ENCODE measurements at regions not wholly inside any gene's neighbourhood (a gene's known extent, or its start where the extent isn't known, plus 50 kb on each side); places are given as distances from the start of the nearest gene placed in this dataset.

GRCh38 chr18:22844628-22845027 is 88.5 kb upstream of the RBBP8 start:
- no peak for TF ChIP-seq EZH2phosphoT487 (IDR thresholded peaks at IDR 0.05)
- TF ChIP-seq CTCF (IDR thresholded peaks at IDR 0.05), result no peak
